ENCODE measurements at regions not wholly inside any gene's neighbourhood (a gene's known extent, or its start where the extent isn't known, plus 50 kb on each side); places are given as distances from the start of the nearest gene placed in this dataset.

- TF ChIP-seq CTCF (conservative IDR thresholded peaks at IDR 0.05; ENCODE audit: low read depth, low read length), result no peak
- TF ChIP-seq EZH2 (IDR thresholded peaks at IDR 0.05; ENCODE audit: borderline replicate concordance, low read depth, low read length, poor library complexity, severe bottlenecking), result no peak
Measured at GRCh38 chr10:110368002-110368401, 63.3 kb upstream of the SMNDC1 start.

Measured in A673 (cell line).